22Rv1 (cell line): ENCODE measurements at regions not wholly inside any gene's neighbourhood (a gene's known extent, or its start where the extent isn't known, plus 50 kb on each side); places are given as distances from the start of the nearest gene placed in this dataset.

Experiments
- ZFX ChIP-seq: fragments of 450-650 bp; IDR thresholded peaks from 2 replicates; pipeline ENCODE4 v1.6.1; 2017; ENCODE audit warnings: antibody characterized with exemption, borderline replicate concordance
- TF ChIP-seq, protein P1 (sequence below): fragments of 450-650 bp; IDR thresholded peaks from 2 replicates; pipeline ENCODE4 v1.5.1; 2017; ENCODE audit warnings: mild to moderate bottlenecking

DNA sequence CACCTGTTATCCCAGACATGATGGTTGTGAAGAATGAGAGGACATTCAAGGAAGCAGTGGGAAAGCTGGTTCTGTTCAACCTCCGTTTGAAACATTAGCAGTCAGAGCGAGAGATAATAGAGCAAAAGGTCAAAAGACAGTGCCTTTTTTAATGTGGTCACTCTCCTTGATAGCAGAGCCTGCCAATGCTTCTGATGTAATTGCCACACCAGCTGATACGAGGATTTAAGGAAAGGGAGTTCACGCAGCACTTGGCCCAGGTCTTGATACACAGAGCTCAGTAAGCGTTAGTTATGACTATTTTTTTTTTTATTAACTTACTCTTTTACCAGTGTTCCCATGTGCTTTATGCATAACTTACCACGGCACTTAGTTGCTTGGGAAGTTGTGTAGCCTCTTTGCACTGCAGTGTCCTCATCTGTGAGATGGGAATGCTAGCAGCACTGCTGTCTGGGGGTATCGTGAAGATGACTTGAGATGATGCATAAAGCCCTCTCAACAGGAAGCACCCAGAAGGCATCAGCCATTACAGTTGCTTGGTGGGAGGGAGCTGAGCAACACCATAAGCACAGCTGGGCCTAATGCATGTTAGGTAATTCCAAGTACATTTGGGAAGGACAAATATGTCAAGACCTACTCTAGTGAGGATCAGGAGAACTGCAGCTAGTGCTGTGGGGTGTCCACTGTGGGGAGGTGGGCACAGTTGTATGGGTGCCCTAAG, 123.3 kb upstream of the RASGRP1 start:
- TF ChIP-seq ZFX = no peak
- TF ChIP-seq, protein P1, sequence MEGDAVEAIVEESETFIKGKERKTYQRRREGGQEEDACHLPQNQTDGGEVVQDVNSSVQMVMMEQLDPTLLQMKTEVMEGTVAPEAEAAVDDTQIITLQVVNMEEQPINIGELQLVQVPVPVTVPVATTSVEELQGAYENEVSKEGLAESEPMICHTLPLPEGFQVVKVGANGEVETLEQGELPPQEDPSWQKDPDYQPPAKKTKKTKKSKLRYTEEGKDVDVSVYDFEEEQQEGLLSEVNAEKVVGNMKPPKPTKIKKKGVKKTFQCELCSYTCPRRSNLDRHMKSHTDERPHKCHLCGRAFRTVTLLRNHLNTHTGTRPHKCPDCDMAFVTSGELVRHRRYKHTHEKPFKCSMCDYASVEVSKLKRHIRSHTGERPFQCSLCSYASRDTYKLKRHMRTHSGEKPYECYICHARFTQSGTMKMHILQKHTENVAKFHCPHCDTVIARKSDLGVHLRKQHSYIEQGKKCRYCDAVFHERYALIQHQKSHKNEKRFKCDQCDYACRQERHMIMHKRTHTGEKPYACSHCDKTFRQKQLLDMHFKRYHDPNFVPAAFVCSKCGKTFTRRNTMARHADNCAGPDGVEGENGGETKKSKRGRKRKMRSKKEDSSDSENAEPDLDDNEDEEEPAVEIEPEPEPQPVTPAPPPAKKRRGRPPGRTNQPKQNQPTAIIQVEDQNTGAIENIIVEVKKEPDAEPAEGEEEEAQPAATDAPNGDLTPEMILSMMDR = no peak
